Kidney (tissue), 13 donors: ENCODE measurements at regions not wholly inside any gene's neighbourhood (a gene's known extent, or its start where the extent isn't known, plus 50 kb on each side); places are given as distances from the start of the nearest gene placed in this dataset.

Experiments
- DNase-seq, 5 donors: peaks; one replicate each; pipeline ENCODE4 v3.0.0-alpha.2; 2013 to 2020
- FAIRE-seq: peaks from 2 replicates; lab custom pipeline; 2012; peaks lifted over from hg19 to GRCh38; lab: Jason Lieb, UNC
- H3K27ac ChIP-seq, 2 donors: one replicate each; pipeline ENCODE4 v1.7.0; 2013; ENCODE audit warnings: low read depth in 2 of 2, low read length in 2 of 2, inconsistent platforms in 1 of 2
- H3K27me3 ChIP-seq: one replicate; pipeline ENCODE4 v1.7.1; 2013; ENCODE audit warnings: low read length, inconsistent platforms; ENCODE audit not compliant: control insufficient read depth, insufficient read depth
- H3K36me3 ChIP-seq, 3 donors: one replicate each; pipeline versions ENCODE4 v1.7.0 to v1.7.1; 2013; ENCODE audit warnings: low read length in 3 of 3, control low read depth in 1 of 3, inconsistent platforms in 1 of 3; ENCODE audit not compliant: insufficient read depth in 3 of 3, control insufficient read depth in 2 of 3
- H3K4me1 ChIP-seq, 3 donors: one replicate each; pipeline versions ENCODE4 v1.7.0 to v1.7.1; 2013; ENCODE audit warnings: low read length in 3 of 3, inconsistent platforms in 1 of 3, low read depth in 1 of 3; ENCODE audit not compliant: control insufficient read depth in 2 of 3, insufficient read depth in 2 of 3
- H3K4me3 ChIP-seq, 3 donors: one replicate each; pipeline versions ENCODE4 v1.7.0 to v1.8.1; 2013; ENCODE audit warnings: low read length in 3 of 3, control low read depth in 1 of 3, inconsistent platforms in 1 of 3
- H3K9ac ChIP-seq, 3 donors: one replicate each; pipeline versions ENCODE4 v1.7.0 to v1.7.1; 2013; ENCODE audit warnings: low read length in 3 of 3, control low read depth in 1 of 3, inconsistent platforms in 1 of 3
- H3K9me3 ChIP-seq, 3 donors: one replicate each; pipeline versions ENCODE4 v1.7.0 to v1.7.1; 2013; ENCODE audit warnings: low read length in 3 of 3, control low read depth in 1 of 3, inconsistent platforms in 1 of 3; ENCODE audit not compliant: control insufficient read depth in 2 of 3, insufficient read depth in 1 of 3
- intact Hi-C: fragments of 100-400 bp; cut with DNase I; formaldehyde crosslinking; loops from one replicate; pipeline ENCODE4 v1.11.1; 2022
- TF ChIP-seq, protein P1 (sequence below): IDR thresholded peaks from 3 replicates; pipeline ENCODE4 v1.5.1; 2012; ENCODE audit warnings: mild to moderate bottlenecking, moderate library complexity, borderline replicate concordance; ENCODE audit not compliant: insufficient read depth; ENCODE audit errors: extremely low read depth
- donor health status: control.
- donor health status: control.
- donor health status: control.
- donor health status: control.
- donor health status: control.
- donor health status: DM: yes; HTN: yes; CAD: no.
- donor health status: Normal renal cell carcinoma (clear cell type).

DNA sequence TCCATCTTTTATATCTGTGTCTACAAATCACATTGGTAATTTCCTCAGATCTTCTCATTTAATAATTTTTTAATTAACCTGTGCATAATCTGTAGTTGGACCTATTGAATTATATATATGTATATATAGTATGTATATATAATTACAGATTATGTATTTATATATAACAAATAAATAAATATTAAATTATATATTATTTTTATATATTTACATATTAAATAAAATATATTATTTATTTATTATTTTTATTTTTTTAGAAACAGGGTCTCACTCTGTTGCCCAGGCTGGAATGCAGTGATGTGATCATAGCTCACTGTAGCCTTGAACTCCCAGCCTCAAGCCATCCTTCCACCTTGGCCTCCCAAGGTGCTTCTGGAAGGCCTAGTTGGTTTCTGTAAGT, 197.9 kb downstream of the FGF9 start:
- no peaks in the 10 kb centered on the region for H3K9me3 ChIP-seq
- TF ChIP-seq, protein P1, sequence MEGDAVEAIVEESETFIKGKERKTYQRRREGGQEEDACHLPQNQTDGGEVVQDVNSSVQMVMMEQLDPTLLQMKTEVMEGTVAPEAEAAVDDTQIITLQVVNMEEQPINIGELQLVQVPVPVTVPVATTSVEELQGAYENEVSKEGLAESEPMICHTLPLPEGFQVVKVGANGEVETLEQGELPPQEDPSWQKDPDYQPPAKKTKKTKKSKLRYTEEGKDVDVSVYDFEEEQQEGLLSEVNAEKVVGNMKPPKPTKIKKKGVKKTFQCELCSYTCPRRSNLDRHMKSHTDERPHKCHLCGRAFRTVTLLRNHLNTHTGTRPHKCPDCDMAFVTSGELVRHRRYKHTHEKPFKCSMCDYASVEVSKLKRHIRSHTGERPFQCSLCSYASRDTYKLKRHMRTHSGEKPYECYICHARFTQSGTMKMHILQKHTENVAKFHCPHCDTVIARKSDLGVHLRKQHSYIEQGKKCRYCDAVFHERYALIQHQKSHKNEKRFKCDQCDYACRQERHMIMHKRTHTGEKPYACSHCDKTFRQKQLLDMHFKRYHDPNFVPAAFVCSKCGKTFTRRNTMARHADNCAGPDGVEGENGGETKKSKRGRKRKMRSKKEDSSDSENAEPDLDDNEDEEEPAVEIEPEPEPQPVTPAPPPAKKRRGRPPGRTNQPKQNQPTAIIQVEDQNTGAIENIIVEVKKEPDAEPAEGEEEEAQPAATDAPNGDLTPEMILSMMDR, result no peak
- no peaks in the 10 kb centered on the region for H3K27me3 ChIP-seq
- no peak overlapping the region for H3K9ac ChIP-seq
- intact Hi-C loops, result no loop called here
- H3K4me1 ChIP-seq, result peaks cover 0 to 4% (median 0%) of the 10 kb centered on the region in 3 donors
- H3K36me3 ChIP-seq, result no peaks in the 10 kb centered on the region
- DNase-seq (no peak), FAIRE-seq (peak; percentile 90)
- no peak overlapping the region for H3K4me3 ChIP-seq
- no peak overlapping the region for H3K27ac ChIP-seq

DNA sequence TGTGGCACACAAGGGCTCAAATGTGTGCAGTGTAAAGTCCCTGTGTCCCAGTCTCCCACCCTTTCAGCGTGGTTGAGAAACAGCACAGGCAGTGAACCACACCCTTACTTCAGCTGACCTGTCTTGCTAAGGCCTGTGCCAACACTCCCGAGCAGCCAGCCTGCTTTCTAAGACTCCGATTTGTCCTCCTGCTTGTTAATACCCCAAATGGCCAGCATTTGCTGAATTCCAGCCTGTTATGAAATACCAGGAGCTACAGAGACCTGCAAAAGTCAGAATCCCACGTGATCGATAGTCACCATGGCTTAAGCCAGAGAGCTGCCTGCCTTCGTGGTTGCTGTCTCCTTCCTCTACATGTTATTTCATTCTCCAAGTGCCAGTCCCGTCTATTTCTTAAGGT, 200.5 kb downstream of the FGF9 start:
- H3K9me3 ChIP-seq, result no peaks in the 10 kb centered on the region
- FAIRE-seq (no peak), DNase-seq (no peak)
- H3K4me3 ChIP-seq, result no peak overlapping the region
- no peak overlapping the region for H3K27ac ChIP-seq
- H3K36me3 ChIP-seq, result no peaks in the 10 kb centered on the region
- no peak overlapping the region for H3K9ac ChIP-seq
- intact Hi-C loops, result no loop called here
- H3K4me1 ChIP-seq, result peaks cover 0 to 4% (median 0%) of the 10 kb centered on the region in 3 donors
- no peaks in the 10 kb centered on the region for H3K27me3 ChIP-seq
- TF ChIP-seq, protein P1, result no peak

DNA sequence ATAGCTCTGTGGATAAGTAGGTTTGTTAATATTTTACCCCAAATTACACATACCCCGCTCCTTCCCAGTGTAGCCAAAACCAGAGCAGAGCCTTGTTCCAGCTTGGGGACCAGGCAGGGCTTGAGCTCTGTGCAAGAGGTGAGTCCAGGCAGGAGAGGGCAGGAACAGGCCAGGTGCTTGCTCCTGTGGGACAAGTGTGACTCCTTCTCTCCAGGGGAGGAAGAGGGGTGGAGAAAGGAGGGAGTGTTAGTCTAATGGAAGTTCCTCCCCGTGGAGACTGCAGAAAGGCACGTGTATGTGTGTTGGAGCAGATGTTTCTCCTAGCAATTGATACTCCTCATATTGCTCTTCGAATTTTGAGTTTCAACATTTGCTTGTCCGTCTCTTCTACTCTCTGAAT, 201.0 kb downstream of the FGF9 start:
- Histone ChIP-seq H3K9me3 (no peaks in the 10 kb centered on the region), H3K36me3 (no peaks in the 10 kb centered on the region), H3K9ac (no peak overlapping the region), H3K27ac (no peak overlapping the region), H3K4me1 (peaks cover 0 to 4% (median 0%) of the 10 kb centered on the region in 3 donors), H3K27me3 (no peaks in the 10 kb centered on the region), H3K4me3 (no peak overlapping the region)
- no peak for DNase-seq
- FAIRE-seq, result no peak
- intact Hi-C loops, result no loop called here
- TF ChIP-seq, protein P1, result no peak

- Histone ChIP-seq H3K4me1 (peaks cover 0 to 4% (median 0%) of the 10 kb centered on the region in 3 donors), H3K9me3 (no peaks in the 10 kb centered on the region), H3K9ac (no peak overlapping the region), H3K4me3 (no peak overlapping the region), H3K27me3 (no peaks in the 10 kb centered on the region), H3K27ac (no peak overlapping the region), H3K36me3 (no peaks in the 10 kb centered on the region)
- FAIRE-seq, result no peak
- DNase-seq, result no peak
- TF ChIP-seq, protein P1, result no peak
- intact Hi-C loops, result no loop called here
These were observed 201.9 kb downstream of the FGF9 start for GRCh38 chr13:21872795-21873194.
